ENCODE measurements at regions not wholly inside any gene's neighbourhood (a gene's known extent, or its start where the extent isn't known, plus 50 kb on each side); places are given as distances from the start of the nearest gene placed in this dataset.

DNA sequence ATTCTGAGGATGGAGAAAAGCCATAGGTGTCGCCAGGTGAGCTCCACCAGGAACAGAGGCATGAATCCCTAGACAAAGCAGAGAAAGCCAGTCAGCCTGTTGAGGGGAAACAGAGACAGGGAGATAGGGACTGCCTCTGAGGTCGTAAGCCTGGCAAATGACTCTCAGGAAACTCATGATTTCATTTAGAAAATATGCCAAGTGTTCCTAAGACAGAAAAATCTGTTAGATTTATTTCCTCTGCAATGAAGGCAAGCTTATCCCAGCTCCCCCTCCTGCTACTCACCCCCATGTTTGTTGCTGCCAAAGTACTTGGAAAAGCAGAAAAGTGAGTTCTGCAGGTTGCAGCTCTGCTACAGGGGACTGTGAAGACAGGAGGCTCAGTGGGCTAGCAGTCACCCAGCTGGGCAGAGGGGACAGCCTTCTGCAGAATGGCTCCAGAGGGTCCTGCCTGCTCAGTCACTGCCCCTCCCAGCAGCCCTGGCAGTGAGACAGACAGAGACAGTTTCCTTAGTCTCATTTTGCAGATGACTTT, 184.3 kb downstream of the ADRA2A start:
- POLR2A ChIA-PET (ENCODE audit: unreplicated experiment): no interaction called here

DNA sequence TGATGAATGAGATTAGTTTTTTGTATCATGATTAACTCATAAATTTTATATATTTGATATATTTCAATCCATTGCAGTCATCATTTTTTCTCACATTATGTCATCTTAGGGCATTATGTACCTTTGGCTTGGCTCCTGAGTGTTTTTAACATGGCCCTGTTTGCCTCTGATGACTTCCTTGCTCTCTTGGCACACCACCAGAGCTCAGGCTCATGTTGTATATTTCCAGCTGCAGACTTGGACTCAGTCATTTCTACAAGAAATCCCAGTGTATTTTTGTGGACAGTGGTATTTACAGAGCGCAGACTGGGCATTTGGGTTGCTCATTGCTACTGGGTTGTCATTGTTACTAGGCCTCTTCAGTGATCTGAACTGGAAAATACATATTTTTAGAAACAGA, 188.5 kb downstream of the ADRA2A start:
- BruUV-seq (replicated peaks): no TSS peak
- CTCF ChIA-PET: no interaction called here
- H3K9me3 ChIP-seq (ENCODE audit: insufficient read depth, low read depth): no peaks in the 10 kb centered on the region
- H3K27me3 ChIP-seq (ENCODE audit: insufficient read depth, low read depth): no peaks in the 10 kb centered on the region
- POLR2A ChIA-PET (ENCODE audit: unreplicated experiment): no interaction called here
- intact Hi-C loops (cut with micrococcal nuclease; ENCODE audit: unreplicated experiment): no loop called here
- no peaks in the 10 kb centered on the region for H3F3A ChIP-seq (ENCODE audit: insufficient read depth, low read depth)
- H3K9me2 ChIP-seq (ENCODE audit: insufficient read depth): no peaks in the 10 kb centered on the region
- no peak overlapping the region for H2AFZ ChIP-seq
- no peaks in the 10 kb centered on the region for H3K4me1 ChIP-seq (replicated peaks; ENCODE audit: insufficient read depth)
- no peak overlapping the region for H3K27ac ChIP-seq
- no peaks in the 10 kb centered on the region for H3K79me2 ChIP-seq (ENCODE audit: low read depth)
- no peaks in the 10 kb centered on the region for H3K36me3 ChIP-seq (ENCODE audit: low read depth)
- TF ChIP-seq, protein P1, sequence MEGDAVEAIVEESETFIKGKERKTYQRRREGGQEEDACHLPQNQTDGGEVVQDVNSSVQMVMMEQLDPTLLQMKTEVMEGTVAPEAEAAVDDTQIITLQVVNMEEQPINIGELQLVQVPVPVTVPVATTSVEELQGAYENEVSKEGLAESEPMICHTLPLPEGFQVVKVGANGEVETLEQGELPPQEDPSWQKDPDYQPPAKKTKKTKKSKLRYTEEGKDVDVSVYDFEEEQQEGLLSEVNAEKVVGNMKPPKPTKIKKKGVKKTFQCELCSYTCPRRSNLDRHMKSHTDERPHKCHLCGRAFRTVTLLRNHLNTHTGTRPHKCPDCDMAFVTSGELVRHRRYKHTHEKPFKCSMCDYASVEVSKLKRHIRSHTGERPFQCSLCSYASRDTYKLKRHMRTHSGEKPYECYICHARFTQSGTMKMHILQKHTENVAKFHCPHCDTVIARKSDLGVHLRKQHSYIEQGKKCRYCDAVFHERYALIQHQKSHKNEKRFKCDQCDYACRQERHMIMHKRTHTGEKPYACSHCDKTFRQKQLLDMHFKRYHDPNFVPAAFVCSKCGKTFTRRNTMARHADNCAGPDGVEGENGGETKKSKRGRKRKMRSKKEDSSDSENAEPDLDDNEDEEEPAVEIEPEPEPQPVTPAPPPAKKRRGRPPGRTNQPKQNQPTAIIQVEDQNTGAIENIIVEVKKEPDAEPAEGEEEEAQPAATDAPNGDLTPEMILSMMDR (conservative IDR thresholded peaks at IDR 0.05): no peak
- TF ChIP-seq EZH2 (IDR thresholded peaks at IDR 0.05; ENCODE audit: low read depth): no peak
- H4K20me1 ChIP-seq (ENCODE audit: insufficient read depth): no peaks in the 10 kb centered on the region
- H3K4me3 ChIP-seq: no peak overlapping the region
- DNase-seq: no peak
- H3K4me2 ChIP-seq: no peak overlapping the region

More for the DNA sequence above, 184.3 kb downstream of the ADRA2A start:
- intact Hi-C loops (cut with micrococcal nuclease; ENCODE audit: unreplicated experiment): no loop called here
- H3K4me2 ChIP-seq: no peak overlapping the region
- no peaks in the 10 kb centered on the region for H3K36me3 ChIP-seq (ENCODE audit: low read depth)
- no peak for DNase-seq
- H3K79me2 ChIP-seq (ENCODE audit: low read depth): no peaks in the 10 kb centered on the region
- no TSS peak for BruUV-seq (replicated peaks)
- no peak overlapping the region for H3K27ac ChIP-seq
- no peaks in the 10 kb centered on the region for H3K9me3 ChIP-seq (ENCODE audit: insufficient read depth, low read depth)
- no peaks in the 10 kb centered on the region for H3K9me2 ChIP-seq (ENCODE audit: insufficient read depth)
- no peaks in the 10 kb centered on the region for H3K4me1 ChIP-seq (replicated peaks; ENCODE audit: insufficient read depth)
- H4K20me1 ChIP-seq (ENCODE audit: insufficient read depth): no peaks in the 10 kb centered on the region
- H2AFZ ChIP-seq: no peak overlapping the region
- CTCF ChIA-PET: no interaction called here
- no peak for TF ChIP-seq EZH2 (IDR thresholded peaks at IDR 0.05; ENCODE audit: low read depth)
- TF ChIP-seq, protein P1 (conservative IDR thresholded peaks at IDR 0.05): no peak
- no peaks in the 10 kb centered on the region for H3F3A ChIP-seq (ENCODE audit: insufficient read depth, low read depth)
- H3K27me3 ChIP-seq (ENCODE audit: insufficient read depth, low read depth): no peaks in the 10 kb centered on the region
- H3K4me3 ChIP-seq: no peak overlapping the region

DNA sequence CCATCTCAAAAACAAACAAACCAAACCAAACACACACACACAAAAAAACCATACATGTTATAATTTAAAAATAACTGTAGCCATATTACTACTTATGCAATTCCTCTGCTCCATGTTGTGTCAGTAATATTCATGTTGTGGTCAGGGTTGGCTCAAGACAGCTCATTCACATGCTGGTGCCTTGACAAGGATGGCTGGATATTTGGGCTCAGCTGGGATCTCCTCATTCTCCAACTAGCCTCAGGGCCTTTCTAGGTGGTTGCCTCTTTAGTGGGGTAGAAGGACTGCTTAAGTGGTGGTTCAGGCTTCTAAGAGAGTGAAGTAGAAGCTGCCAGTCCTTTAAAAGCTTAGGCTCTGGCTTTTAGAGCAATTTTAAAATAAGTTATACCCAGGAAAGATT, 189.3 kb downstream of the ADRA2A start:
- TF ChIP-seq, protein P1 (conservative IDR thresholded peaks at IDR 0.05): no peak
- no peak for TF ChIP-seq EZH2 (IDR thresholded peaks at IDR 0.05; ENCODE audit: low read depth)
- POLR2A ChIA-PET (ENCODE audit: unreplicated experiment): no interaction called here

More for the DNA sequence above, 189.3 kb downstream of the ADRA2A start:
- DNase-seq: no peak
- no peaks in the 10 kb centered on the region for H3K79me2 ChIP-seq (ENCODE audit: low read depth)
- H3K4me1 ChIP-seq (replicated peaks; ENCODE audit: insufficient read depth): no peaks in the 10 kb centered on the region
- no peaks in the 10 kb centered on the region for H3K9me3 ChIP-seq (ENCODE audit: insufficient read depth, low read depth)
- no peaks in the 10 kb centered on the region for H4K20me1 ChIP-seq (ENCODE audit: insufficient read depth)
- H3K4me2 ChIP-seq: no peak overlapping the region
- no peaks in the 10 kb centered on the region for H3K27me3 ChIP-seq (ENCODE audit: insufficient read depth, low read depth)
- intact Hi-C loops (cut with micrococcal nuclease; ENCODE audit: unreplicated experiment): no loop called here
- no peak overlapping the region for H2AFZ ChIP-seq
- no peaks in the 10 kb centered on the region for H3K36me3 ChIP-seq (ENCODE audit: low read depth)
- no peak overlapping the region for H3K27ac ChIP-seq
- no peaks in the 10 kb centered on the region for H3F3A ChIP-seq (ENCODE audit: insufficient read depth, low read depth)
- CTCF ChIA-PET: no interaction called here
- no peak overlapping the region for H3K4me3 ChIP-seq
- no peaks in the 10 kb centered on the region for H3K9me2 ChIP-seq (ENCODE audit: insufficient read depth)
- BruUV-seq (replicated peaks): no TSS peak
